ENCODE measurements at regions not wholly inside any gene's neighbourhood (a gene's known extent, or its start where the extent isn't known, plus 50 kb on each side); places are given as distances from the start of the nearest gene placed in this dataset.
"Not testable (repeated sequence)": the region's sequence is repeated elsewhere in the genome, so short reads cannot be mapped to it uniquely, and the experiment has no call there.

DNA sequence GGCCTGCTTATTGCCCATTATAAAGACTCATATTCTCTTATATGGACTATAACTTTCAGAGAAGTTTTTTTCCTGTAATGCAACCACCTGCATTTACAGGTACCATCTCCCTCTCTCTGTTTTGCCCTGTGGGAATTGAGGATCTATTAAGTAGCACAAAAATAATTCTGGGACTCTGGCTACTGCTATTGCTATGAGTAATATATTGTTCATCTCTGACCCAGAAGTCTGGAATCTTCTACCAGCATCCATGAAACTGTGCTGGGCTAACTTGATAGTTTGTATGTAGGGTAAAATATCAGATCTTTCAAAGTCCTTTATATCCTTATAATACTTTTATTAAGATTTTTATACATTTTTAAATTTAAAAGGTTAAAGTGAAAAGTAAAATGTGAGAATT lies 607.2 kb downstream of the EFNA5 start:
- DNase-seq: no peak

GRCh38 chr5:107058803-107059202 lies 611.9 kb downstream of the EFNA5 start:
- DNase-seq: no peak

- no peak for DNase-seq
Measured at GRCh38 chr5:107058235-107058634, 612.5 kb downstream of the EFNA5 start.

GRCh38 chr5:107056278-107056677 lies 614.5 kb downstream of the EFNA5 start:
- no peak for DNase-seq

DNA sequence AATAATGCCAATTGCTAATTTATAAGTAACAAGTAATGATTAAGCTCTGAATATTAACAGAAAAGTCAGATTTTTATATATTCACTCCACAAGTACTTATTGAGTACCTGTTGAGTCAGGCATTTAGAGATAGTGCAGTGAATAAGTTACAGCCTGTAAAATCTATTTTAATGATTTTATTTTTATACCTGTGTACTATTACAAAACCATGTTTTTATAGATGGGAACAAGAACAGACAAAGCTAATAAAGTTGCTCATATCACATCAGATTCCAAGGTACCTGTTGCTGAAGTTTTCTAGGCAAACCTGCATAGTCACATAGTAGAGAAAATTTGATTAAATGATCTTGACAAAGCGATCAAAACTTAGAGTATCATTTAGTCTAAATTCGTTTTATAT lies 623.7 kb downstream of the EFNA5 start:
- DNase-seq: no peak

- DNase-seq: no peak
Measured at GRCh38 chr5:107043665-107044064, 627.1 kb downstream of the EFNA5 start.

GRCh38 chr5:107040907-107041306 lies 629.8 kb downstream of the EFNA5 start:
- no peak for DNase-seq

DNA sequence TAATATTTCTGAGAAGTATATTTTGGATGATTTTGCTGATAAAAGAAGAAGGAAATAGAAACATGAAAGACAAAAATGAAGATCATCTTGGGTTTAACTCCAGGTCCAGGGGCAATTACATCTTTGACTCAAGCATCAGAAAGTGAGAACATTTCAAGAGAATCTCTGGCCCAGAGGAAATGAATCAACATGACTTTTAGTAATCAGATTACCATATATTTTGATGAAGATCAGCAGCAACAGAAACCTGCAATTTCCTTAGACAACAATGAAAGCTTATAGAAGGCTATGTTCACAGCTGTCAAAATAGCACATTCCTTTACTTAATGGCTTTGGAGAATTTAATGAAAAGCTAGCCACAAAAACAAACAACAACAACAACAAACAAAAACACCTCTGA lies 638.1 kb downstream of the EFNA5 start:
- DNase-seq: no peak

- DNase-seq: no peak
Measured at GRCh38 chr5:107028938-107029337, 641.8 kb downstream of the EFNA5 start.

DNA sequence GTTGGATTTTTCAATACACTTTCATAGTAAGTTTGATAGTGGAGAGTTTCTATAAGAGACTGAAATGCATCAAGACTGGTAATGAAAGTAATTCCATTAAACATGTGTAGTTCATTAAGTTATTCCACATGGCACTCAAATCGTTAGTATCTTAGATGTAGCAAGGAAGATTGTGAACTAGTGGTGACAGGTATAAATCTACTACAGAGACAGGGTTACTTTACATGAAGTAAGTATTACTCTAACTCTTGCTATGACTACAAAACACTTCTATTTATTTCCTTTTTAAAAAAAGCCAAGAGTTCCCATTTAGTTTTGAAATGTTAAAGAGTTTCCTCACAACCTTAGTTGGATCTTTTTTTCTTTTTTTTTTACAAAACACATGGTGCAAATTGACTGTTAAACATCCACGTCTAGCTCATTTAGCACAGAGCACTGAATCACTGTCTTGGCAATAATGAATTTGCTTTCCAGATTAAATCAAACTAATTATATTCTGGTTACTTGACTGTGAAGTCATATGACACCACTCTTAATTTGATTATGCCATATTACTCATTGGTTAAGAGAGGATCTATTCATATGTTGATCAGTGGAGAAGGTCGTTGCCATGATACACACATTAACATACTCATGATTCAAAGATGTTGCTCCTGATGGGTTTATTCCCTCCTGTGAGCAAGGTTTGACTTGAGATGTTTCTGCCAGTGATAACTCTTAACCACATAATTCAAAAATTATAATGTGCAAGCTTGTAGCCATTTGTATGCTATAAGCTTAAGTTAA lies 644.8 kb downstream of the EFNA5 start:
- no peak for DNase-seq

DNA sequence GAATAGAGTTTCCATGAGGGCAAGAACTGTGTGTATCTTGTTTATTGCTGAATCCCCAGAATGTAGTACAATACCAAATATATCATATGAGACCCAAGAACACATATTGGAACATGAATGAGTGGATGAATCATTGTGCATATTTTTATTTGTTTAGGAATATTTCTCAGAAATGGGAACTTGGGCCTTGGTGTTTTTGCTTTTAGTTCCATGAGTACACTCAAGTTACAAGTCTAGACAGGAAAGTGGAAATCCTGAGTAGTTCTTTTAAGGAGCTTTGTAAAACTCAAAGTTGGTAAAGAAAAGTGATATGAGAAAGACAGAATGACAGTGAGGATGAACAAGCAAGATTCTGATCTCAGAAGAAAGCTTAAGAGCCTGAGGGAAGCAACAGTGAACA lies 647.0 kb downstream of the EFNA5 start:
- DNase-seq: no peak

DNA sequence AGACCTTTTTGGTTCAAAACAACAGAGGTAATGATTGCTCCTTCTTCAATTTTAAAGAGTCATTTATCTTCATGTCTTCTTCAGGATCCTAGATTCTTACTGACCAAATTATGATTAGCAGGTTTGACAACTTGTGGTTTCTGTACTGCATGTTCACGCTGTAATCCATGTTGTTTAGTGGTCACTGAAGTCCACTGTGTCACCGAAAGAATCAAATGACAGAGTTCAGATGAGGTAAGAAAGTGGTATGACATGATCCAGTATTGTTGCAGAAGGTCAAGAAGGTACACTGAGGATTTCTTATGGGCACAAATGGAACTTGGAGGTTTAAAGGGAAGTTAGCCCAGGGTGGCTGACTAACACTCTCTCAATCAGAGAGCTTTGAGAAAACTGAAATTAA lies 649.2 kb downstream of the EFNA5 start:
- no peak for DNase-seq

- DNase-seq: no peak
Measured at GRCh38 chr5:107020626-107021025, 650.1 kb downstream of the EFNA5 start.

- DNase-seq: no peak
Measured at GRCh38 chr5:107017616-107018015, 653.1 kb downstream of the EFNA5 start.

- no peak for DNase-seq
Measured at GRCh38 chr5:107012371-107012770, 658.4 kb downstream of the EFNA5 start.

DNA sequence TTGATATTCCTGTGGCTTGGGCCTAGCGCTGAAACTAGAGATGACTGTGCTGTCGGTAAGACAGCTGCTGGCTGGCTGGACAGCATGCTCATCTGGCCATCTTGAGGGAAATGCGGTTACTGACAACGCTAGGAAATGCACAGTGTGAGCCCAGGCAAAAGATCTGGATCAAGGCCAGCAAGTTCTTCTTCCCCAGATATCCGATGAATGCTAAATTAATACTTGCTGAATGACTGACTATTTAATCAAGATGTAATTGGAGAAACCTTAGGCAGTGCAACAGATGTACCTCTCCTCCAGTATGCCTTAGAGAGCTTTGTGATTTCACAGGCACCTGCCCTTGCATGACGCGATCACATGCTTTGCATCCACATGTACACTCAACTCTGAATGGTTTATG lies 659.1 kb downstream of the EFNA5 start:
- no peak for DNase-seq

DNA sequence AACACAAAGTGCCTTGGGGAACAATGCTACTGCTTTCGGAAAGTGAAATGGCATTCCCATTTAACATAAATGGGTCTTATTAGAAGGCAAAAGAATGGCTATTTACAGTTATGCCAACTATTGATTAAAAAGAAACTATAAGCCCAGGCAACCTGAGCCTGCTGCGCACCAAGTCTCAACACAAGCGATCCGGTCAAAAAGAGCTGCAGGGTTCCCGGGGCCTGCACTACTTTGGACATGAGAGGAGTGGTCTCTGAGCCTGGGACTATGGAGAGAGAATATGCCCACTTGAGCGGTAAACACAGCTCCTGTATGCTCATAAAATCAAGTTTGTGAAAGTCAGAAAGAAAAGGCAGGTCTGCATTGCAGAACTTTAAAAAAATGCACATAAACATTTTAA lies 660.7 kb downstream of the EFNA5 start:
- DNase-seq: no peak

- DNase-seq: no peak
Measured at GRCh38 chr5:107005653-107006052, 665.1 kb downstream of the EFNA5 start.

GRCh38 chr5:107005161-107005560 lies 665.6 kb downstream of the EFNA5 start:
- no peak for DNase-seq

DNA sequence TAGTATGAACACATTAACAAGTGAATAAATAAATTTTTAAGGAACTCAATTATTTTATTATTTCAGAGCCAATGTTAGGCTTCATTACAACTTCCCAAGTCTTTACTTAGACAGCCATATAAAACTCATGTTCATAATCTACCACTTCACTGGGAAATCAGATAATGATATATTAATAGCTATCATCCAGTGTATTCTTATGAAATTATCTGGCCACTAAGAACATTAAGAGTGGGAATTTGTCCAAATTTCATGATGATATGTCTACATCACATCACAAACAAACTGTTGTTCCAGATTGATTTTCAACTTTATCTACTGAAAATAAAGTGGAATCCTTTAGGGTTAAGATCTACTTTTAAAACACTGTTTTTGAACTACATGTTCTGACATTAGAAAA lies 668.6 kb downstream of the EFNA5 start:
- no peak for DNase-seq

GRCh38 chr5:106999506-106999905 lies 671.2 kb downstream of the EFNA5 start:
- not testable (repeated sequence) for DNase-seq

- DNase-seq: no peak
Measured at GRCh38 chr5:106986006-106986405, 684.7 kb downstream of the EFNA5 start.

- no peak for DNase-seq
Measured at GRCh38 chr5:106985174-106985573, 685.6 kb downstream of the EFNA5 start.

DNA sequence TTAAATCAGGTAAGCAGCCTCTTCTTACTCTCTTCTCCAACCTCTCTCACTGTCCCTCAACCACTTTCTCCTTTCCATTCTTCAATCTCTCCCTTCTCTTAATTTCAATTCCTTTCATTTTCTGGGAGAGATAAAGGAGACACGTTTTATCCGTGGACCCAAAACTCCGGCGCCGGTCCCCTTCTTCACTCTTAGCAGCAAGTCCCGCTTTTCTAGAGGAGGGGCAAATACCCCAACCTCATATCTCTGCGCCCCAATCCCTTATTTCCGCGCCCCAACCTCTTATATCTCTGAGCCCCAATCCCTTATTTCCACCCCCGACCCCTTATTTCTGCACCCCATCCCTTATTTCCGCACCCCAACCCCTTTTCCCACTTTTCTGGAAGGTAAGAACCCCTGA lies 691.6 kb downstream of the EFNA5 start:
- not testable (repeated sequence) for DNase-seq

DNA sequence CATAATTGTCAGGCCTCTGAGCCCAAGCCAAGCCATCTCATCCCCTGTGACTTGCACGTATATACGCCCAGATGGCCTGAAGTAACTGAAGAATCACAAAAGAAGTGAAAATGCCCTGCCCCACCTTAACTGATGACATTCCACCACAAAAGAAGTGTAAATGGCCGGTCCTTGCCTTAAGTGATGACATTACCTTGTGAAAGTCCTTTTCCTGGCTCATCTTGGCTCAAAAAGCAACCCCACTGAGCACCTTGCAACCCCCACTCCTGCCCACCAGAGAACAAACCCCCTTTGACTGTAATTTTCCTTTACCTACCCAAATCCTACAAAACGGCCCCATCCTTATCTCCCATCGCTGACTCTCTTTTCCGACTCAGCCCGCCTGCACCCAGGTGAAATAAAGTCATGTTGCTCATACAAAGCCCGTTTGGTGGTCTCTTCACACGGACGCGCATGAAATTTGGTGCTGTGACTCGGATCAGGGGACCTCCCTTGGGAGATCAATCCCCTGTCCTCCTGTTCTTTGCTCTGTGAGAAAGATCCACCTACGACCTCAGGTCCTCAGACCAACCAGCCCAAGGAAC lies 692.1 kb downstream of the EFNA5 start:
- not testable (repeated sequence) for DNase-seq
